ENCODE measurements at regions not wholly inside any gene's neighbourhood (a gene's known extent, or its start where the extent isn't known, plus 50 kb on each side); places are given as distances from the start of the nearest gene placed in this dataset.
"Not testable (repeated sequence)": the region's sequence is repeated elsewhere in the genome, so short reads cannot be mapped to it uniquely, and the experiment has no call there.

GRCh38 chr9:93900971-93901861 lies 53.9 kb downstream of the BARX1 start:
- no peak for ATAC-seq

GRCh38 chr9:93900436-93900819 lies 54.7 kb downstream of the BARX1 start:
- ATAC-seq: no peak

GRCh38 chr9:93899609-93900435 lies 55.3 kb downstream of the BARX1 start:
- ATAC-seq: no peak

GRCh38 chr9:93898502-93899426 lies 56.4 kb downstream of the BARX1 start:
- no peak for ATAC-seq

GRCh38 chr9:93898026-93898425 lies 57.1 kb downstream of the BARX1 start:
- no peak for ATAC-seq

GRCh38 chr9:93897075-93897970 lies 57.8 kb downstream of the BARX1 start:
- no peak for ATAC-seq

- no peak for ATAC-seq
Observed at GRCh38 chr9:93896496-93897033, 58.6 kb downstream of the BARX1 start.

- ATAC-seq: no peak
Observed at GRCh38 chr9:93896093-93896492, 59.1 kb downstream of the BARX1 start.

- ATAC-seq: no peak
Observed at GRCh38 chr9:93895535-93895934, 59.6 kb downstream of the BARX1 start.

GRCh38 chr9:93894691-93895079 lies 60.5 kb downstream of the BARX1 start:
- no peak for ATAC-seq

GRCh38 chr9:93893899-93894690 lies 61.1 kb downstream of the BARX1 start:
- no peak for ATAC-seq

GRCh38 chr9:93893194-93893593 lies 62.0 kb downstream of the BARX1 start:
- ATAC-seq: no peak

- no peak for ATAC-seq
Observed at GRCh38 chr9:93892748-93893147, 62.4 kb downstream of the BARX1 start.

- no peak for ATAC-seq
Observed at GRCh38 chr9:93891549-93892310, 63.4 kb downstream of the BARX1 start.

GRCh38 chr9:93891050-93891449 lies 64.1 kb downstream of the BARX1 start:
- no peak for ATAC-seq

- ATAC-seq: no peak
Observed at GRCh38 chr9:93890436-93890935, 64.7 kb downstream of the BARX1 start.

- no peak for ATAC-seq
Observed at GRCh38 chr9:93886911-93887310, 68.2 kb downstream of the BARX1 start.

GRCh38 chr9:93884808-93885207 lies 70.3 kb downstream of the BARX1 start:
- ATAC-seq: no peak

GRCh38 chr9:93879662-93880407 lies 75.3 kb downstream of the BARX1 start:
- not testable (repeated sequence) for ATAC-seq

Measured in activated CD4-positive, CD25-positive, alpha-beta regulatory T cell treated with anti-CD3 and anti-CD28 coated beads, Interleukin-2, amount 50 U/mL, for 24 hours (primary cell).